ENCODE measurements at regions not wholly inside any gene's neighbourhood (a gene's known extent, or its start where the extent isn't known, plus 50 kb on each side); places are given as distances from the start of the nearest gene placed in this dataset.
"Not testable (repeated sequence)": the region's sequence is repeated elsewhere in the genome, so short reads cannot be mapped to it uniquely, and the experiment has no call there.

GRCh38 chr12:42725809-42726208 is 136.3 kb upstream of the PRICKLE1 start:
- no peak overlapping the region for H3K4me3 ChIP-seq (ENCODE audit: low read depth, low read length)
- H3K36me3 ChIP-seq (ENCODE audit: control insufficient read depth in 2 of 2, insufficient read depth in 1 of 2, low read length in 2 of 2): no peaks in the 10 kb centered on the region
- POLR2A ChIA-PET: no interaction called here
- peaks cover 9% of the 10 kb centered on the region; the same call in 1 of the 2 replicates for H3K4me1 ChIP-seq (ENCODE audit: control insufficient read depth, insufficient read depth, low read length)
- no peaks in the 10 kb centered on the region for H3K9me3 ChIP-seq (ENCODE audit: control insufficient read depth, insufficient read depth, low read depth, low read length)
- H3K27ac ChIP-seq (ENCODE audit: extremely low read depth, low read depth, low read length): no peak overlapping the region
- CTCF ChIA-PET: no interaction called here
- TF ChIP-seq ZNF26 (tag by site-specific recombination; IDR thresholded peaks at IDR 0.05): no peak
- TF ChIP-seq, protein P1, sequence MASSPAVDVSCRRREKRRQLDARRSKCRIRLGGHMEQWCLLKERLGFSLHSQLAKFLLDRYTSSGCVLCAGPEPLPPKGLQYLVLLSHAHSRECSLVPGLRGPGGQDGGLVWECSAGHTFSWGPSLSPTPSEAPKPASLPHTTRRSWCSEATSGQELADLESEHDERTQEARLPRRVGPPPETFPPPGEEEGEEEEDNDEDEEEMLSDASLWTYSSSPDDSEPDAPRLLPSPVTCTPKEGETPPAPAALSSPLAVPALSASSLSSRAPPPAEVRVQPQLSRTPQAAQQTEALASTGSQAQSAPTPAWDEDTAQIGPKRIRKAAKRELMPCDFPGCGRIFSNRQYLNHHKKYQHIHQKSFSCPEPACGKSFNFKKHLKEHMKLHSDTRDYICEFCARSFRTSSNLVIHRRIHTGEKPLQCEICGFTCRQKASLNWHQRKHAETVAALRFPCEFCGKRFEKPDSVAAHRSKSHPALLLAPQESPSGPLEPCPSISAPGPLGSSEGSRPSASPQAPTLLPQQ (tag by site-specific recombination; IDR thresholded peaks at IDR 0.05): no peak
- no peak for TF ChIP-seq ZNF785 (tag by site-specific recombination; IDR thresholded peaks at IDR 0.05)
- TF ChIP-seq HOXD13 (CRISPR knock-in tag; IDR thresholded peaks at IDR 0.05; ENCODE audit: borderline replicate concordance): no peak
- TF ChIP-seq ZBTB7A (tag by site-specific recombination; IDR thresholded peaks at IDR 0.05; ENCODE audit: low read depth): no peak
- TF ChIP-seq YY1 (tag by site-specific recombination; IDR thresholded peaks at IDR 0.05): no peak
- TF ChIP-seq ZNF133 (tag by site-specific recombination; IDR thresholded peaks at IDR 0.05): no peak
- no peak for TF ChIP-seq ZNF341 (tag by site-specific recombination; IDR thresholded peaks at IDR 0.05; ENCODE audit: low read depth)
- no peak for TF ChIP-seq SP3 (tag by site-specific recombination; IDR thresholded peaks at IDR 0.05)
- TF ChIP-seq ZNF24 (tag by site-specific recombination; IDR thresholded peaks at IDR 0.05): no peak
- no peak for TF ChIP-seq ZNF155 (tag by site-specific recombination; IDR thresholded peaks at IDR 0.05)
- no peak for TF ChIP-seq REPIN1 (tag by site-specific recombination; IDR thresholded peaks at IDR 0.05; ENCODE audit: low read depth)
- no peak for TF ChIP-seq ZNF324 (tag by site-specific recombination; IDR thresholded peaks at IDR 0.05)
- TF ChIP-seq KLF1 (tag by site-specific recombination; IDR thresholded peaks at IDR 0.05): no peak

GRCh38 chr12:42716491-42716891 is 126.9 kb upstream of the PRICKLE1 start:
- Histone ChIP-seq H3K36me3 (ENCODE audit: control insufficient read depth in 2 of 2, insufficient read depth in 1 of 2, low read length in 2 of 2) (no peaks in the 10 kb centered on the region), H3K27ac (ENCODE audit: extremely low read depth, low read depth, low read length) (no peak overlapping the region), H3K4me3 (ENCODE audit: low read depth, low read length) (no peak overlapping the region), H3K9me3 (ENCODE audit: control insufficient read depth, insufficient read depth, low read depth, low read length) (no peaks in the 10 kb centered on the region), H3K4me1 (ENCODE audit: control insufficient read depth, insufficient read depth, low read length) (no peaks in the 10 kb centered on the region)
- TF ChIP-seq ZNF792 (tag by site-specific recombination; IDR thresholded peaks at IDR 0.05) (no peak), ZNF501 (tag by site-specific recombination; IDR thresholded peaks at IDR 0.05) (no peak), ZNF777 (tag by site-specific recombination; IDR thresholded peaks at IDR 0.05; ENCODE audit: borderline replicate concordance) (no peak), GLI2 (tag by site-specific recombination; IDR thresholded peaks at IDR 0.05; ENCODE audit: borderline replicate concordance, low read depth) (no peak), ZNF157 (tag by site-specific recombination; IDR thresholded peaks at IDR 0.05) (no peak)
- ChIA-PET CTCF (no interaction called here), POLR2A (no interaction called here)

- H3K9me3 ChIP-seq (ENCODE audit: control insufficient read depth, insufficient read depth, low read depth, low read length); H3K4me1 ChIP-seq (ENCODE audit: control insufficient read depth, insufficient read depth, low read length); H3K4me3 ChIP-seq (ENCODE audit: low read depth, low read length); H3K27ac ChIP-seq (ENCODE audit: extremely low read depth, low read depth, low read length); POLR2A ChIA-PET; H3K36me3 ChIP-seq (ENCODE audit: control insufficient read depth in 2 of 2, insufficient read depth in 1 of 2, low read length in 2 of 2); CTCF ChIA-PET: not testable (repeated sequence)
Observed at GRCh38 chr12:42713566-42713965, 124.0 kb upstream of the PRICKLE1 start.

DNA sequence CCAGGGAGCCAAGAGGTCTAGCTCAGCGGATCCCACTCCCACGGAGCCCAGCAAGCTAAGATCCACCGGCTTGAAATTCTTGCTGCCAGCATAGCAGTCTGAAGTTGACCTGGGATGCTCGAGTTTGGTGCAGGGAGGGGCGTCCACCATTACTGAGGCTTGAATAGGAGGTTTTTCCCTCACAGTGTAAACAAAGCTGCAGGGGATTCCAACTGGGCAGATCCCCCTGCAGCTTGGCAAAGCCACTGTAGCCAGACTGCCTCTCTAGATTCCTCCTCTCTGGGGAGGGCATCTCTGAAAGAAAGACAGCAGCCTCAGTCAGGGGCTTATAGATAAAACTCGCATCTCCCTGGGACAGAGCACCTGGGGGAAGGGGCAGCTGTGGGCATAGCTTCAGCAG is 118.8 kb upstream of the PRICKLE1 start:
- TF ChIP-seq ZIC2 (tag by site-specific recombination; IDR thresholded peaks at IDR 0.05) (peak; percentile 70), GLIS1 (tag by site-specific recombination; IDR thresholded peaks at IDR 0.05) (peak; percentile 72)
- TF ChIP-seq, protein P2, sequence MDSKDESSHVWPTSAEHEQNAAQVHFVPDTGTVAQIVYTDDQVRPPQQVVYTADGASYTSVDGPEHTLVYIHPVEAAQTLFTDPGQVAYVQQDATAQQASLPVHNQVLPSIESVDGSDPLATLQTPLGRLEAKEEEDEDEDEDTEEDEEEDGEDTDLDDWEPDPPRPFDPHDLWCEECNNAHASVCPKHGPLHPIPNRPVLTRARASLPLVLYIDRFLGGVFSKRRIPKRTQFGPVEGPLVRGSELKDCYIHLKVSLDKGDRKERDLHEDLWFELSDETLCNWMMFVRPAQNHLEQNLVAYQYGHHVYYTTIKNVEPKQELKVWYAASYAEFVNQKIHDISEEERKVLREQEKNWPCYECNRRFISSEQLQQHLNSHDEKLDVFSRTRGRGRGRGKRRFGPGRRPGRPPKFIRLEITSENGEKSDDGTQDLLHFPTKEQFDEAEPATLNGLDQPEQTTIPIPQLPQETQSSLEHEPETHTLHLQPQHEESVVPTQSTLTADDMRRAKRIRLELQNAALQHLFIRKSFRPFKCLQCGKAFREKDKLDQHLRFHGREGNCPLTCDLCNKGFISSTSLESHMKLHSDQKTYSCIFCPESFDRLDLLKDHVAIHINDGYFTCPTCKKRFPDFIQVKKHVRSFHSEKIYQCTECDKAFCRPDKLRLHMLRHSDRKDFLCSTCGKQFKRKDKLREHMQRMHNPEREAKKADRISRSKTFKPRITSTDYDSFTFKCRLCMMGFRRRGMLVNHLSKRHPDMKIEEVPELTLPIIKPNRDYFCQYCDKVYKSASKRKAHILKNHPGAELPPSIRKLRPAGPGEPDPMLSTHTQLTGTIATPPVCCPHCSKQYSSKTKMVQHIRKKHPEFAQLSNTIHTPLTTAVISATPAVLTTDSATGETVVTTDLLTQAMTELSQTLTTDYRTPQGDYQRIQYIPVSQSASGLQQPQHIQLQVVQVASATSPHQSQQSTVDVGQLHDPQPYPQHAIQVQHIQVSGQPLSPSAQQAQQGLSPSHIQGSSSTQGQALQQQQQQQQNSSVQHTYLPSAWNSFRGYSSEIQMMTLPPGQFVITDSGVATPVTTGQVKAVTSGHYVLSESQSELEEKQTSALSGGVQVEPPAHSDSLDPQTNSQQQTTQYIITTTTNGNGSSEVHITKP (tag by site-specific recombination; IDR thresholded peaks at IDR 0.05): peak; percentile 54
- POLR2A ChIA-PET; H3K4me1 ChIP-seq (ENCODE audit: control insufficient read depth, insufficient read depth, low read length); CTCF ChIA-PET; H3K4me3 ChIP-seq (ENCODE audit: low read depth, low read length); H3K36me3 ChIP-seq (ENCODE audit: control insufficient read depth in 2 of 2, insufficient read depth in 1 of 2, low read length in 2 of 2); H3K27ac ChIP-seq (ENCODE audit: extremely low read depth, low read depth, low read length); H3K9me3 ChIP-seq (ENCODE audit: control insufficient read depth, insufficient read depth, low read depth, low read length): not testable (repeated sequence)
